Thyroid gland (tissue), 4 donors: ENCODE measurements at regions not wholly inside any gene's neighbourhood (a gene's known extent, or its start where the extent isn't known, plus 50 kb on each side); places are given as distances from the start of the nearest gene placed in this dataset.

Experiments
- CTCF ChIP-seq, 6 experiments: fragments of 200-600 bp in 3 of 6; fragments of 450-650 bp in 3 of 6; sonication (generic) in 3 of 6; IDR thresholded peaks; one replicate each; pipeline ENCODE4 v1.5.1; 2016 to 2019; ENCODE audit warnings: antibody characterized with exemption in 6 of 6, mild to moderate bottlenecking in 2 of 6, inconsistent platforms in 1 of 6, moderate library complexity in 1 of 6
- POLR2A ChIP-seq, 2 donors: fragments of 450-650 bp; IDR thresholded peaks; one replicate each; pipeline ENCODE4 v1.6.1; 2017; ENCODE audit warnings: antibody characterized with exemption in 2 of 2, mild to moderate bottlenecking in 2 of 2, moderate library complexity in 1 of 2

DNA sequence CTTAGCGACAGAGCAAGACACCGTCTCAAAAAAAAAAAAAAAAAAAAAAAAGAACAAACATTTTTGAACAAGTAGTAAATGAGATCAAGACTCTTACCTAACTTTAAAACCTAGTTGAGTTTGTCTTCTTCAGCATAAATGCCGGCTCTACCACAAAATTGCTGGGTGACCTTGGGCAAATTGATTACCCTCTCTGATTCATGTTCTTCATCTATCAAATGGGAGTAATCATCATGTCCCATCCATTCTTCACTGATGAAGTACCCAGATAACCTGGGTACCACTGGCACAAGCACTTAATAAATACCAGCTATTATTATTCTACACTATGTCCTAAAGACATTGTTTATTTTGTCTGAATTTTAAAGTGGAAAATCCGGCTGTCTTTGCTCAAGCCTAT, 96.3 kb downstream of the ATPSCKMT start:
- no peak for TF ChIP-seq CTCF (IDR thresholded peaks at IDR 0.05)
- no peak for TF ChIP-seq POLR2A (IDR thresholded peaks at IDR 0.05)
